ENCODE measurements at regions not wholly inside any gene's neighbourhood (a gene's known extent, or its start where the extent isn't known, plus 50 kb on each side); places are given as distances from the start of the nearest gene placed in this dataset.
"Not testable (repeated sequence)": the region's sequence is repeated elsewhere in the genome, so short reads cannot be mapped to it uniquely, and the experiment has no call there.

GRCh38 chr9:86577420-86578333, 223.5 kb upstream of the TUT7 start:
- DNase-seq (ENCODE audit: low read depth, low spot score): no peak

- no peak for DNase-seq (ENCODE audit: low read depth, low spot score)
These were observed 221.8 kb upstream of the TUT7 start for GRCh38 chr9:86575825-86576525.

GRCh38 chr9:86575137-86575536, 220.9 kb upstream of the TUT7 start:
- no peak for DNase-seq (ENCODE audit: low read depth, low spot score)

- no peak for DNase-seq (ENCODE audit: low read depth, low spot score)
These were observed 219.7 kb upstream of the TUT7 start for GRCh38 chr9:86573886-86574285.

- no peak for DNase-seq (ENCODE audit: low read depth, low spot score)
These were observed 218.7 kb upstream of the TUT7 start for GRCh38 chr9:86572904-86573303.

GRCh38 chr9:86565603-86566002, 211.4 kb upstream of the TUT7 start:
- DNase-seq (ENCODE audit: low read depth, low spot score): not testable (repeated sequence)

- DNase-seq (ENCODE audit: low read depth, low spot score): no peak
These were observed 209.7 kb upstream of the TUT7 start for GRCh38 chr9:86563936-86564335.

- no peak for DNase-seq (ENCODE audit: low read depth, low spot score)
These were observed 209.1 kb upstream of the TUT7 start for GRCh38 chr9:86563350-86563749.

- no peak for DNase-seq (ENCODE audit: low read depth, low spot score)
These were observed 208.5 kb upstream of the TUT7 start for GRCh38 chr9:86562691-86563090.

- no peak for DNase-seq (ENCODE audit: low read depth, low spot score)
These were observed 203.7 kb upstream of the TUT7 start for GRCh38 chr9:86557918-86558317.

GRCh38 chr9:86557063-86557766, 203.0 kb upstream of the TUT7 start:
- no peak for DNase-seq (ENCODE audit: low read depth, low spot score)

GRCh38 chr9:86555661-86556060, 201.5 kb upstream of the TUT7 start:
- no peak for DNase-seq (ENCODE audit: low read depth, low spot score)

- no peak for DNase-seq (ENCODE audit: low read depth, low spot score)
These were observed 196.2 kb upstream of the TUT7 start for GRCh38 chr9:86550401-86550800.

GRCh38 chr9:86549920-86550319, 195.7 kb upstream of the TUT7 start:
- no peak for DNase-seq (ENCODE audit: low read depth, low spot score)

GRCh38 chr9:86549401-86549811, 195.2 kb upstream of the TUT7 start:
- no peak for DNase-seq (ENCODE audit: low read depth, low spot score)

GRCh38 chr9:86548220-86548619, 194.0 kb upstream of the TUT7 start:
- no peak for DNase-seq (ENCODE audit: low read depth, low spot score)

- DNase-seq (ENCODE audit: low read depth, low spot score): no peak
These were observed 193.4 kb upstream of the TUT7 start for GRCh38 chr9:86547571-86547970.

GRCh38 chr9:86546712-86547111, 192.5 kb upstream of the TUT7 start:
- DNase-seq (ENCODE audit: low read depth, low spot score): no peak

GRCh38 chr9:86545090-86545489, 190.9 kb upstream of the TUT7 start:
- no peak for DNase-seq (ENCODE audit: low read depth, low spot score)

- DNase-seq (ENCODE audit: low read depth, low spot score): no peak
These were observed 186.9 kb upstream of the TUT7 start for GRCh38 chr9:86541014-86541570.

GRCh38 chr9:86535406-86535915, 181.3 kb upstream of the TUT7 start:
- DNase-seq (ENCODE audit: low read depth, low spot score): no peak
